Endothelial cell (in vitro differentiated cells): ENCODE measurements at regions not wholly inside any gene's neighbourhood (a gene's known extent, or its start where the extent isn't known, plus 50 kb on each side); places are given as distances from the start of the nearest gene placed in this dataset.

Source experiments
- DNase-seq: peaks from one replicate; pipeline ENCODE4 v3.0.0; 2021; ENCODE audit warnings: low spot score
- H3K27ac Mint-ChIP-seq: one replicate; pipeline ENCODE4 v1.8.0; 2021; ENCODE audit warnings: mixed read lengths, inconsistent platforms; ENCODE audit not compliant: unreplicated experiment
- H3K27me3 Mint-ChIP-seq: one replicate; pipeline ENCODE4 v1.8.0; 2021; ENCODE audit warnings: mild to moderate bottlenecking, moderate library complexity, mixed read lengths, inconsistent platforms; ENCODE audit not compliant: unreplicated experiment
- H3K36me3 Mint-ChIP-seq: one replicate; pipeline ENCODE4 v1.8.0; 2021; ENCODE audit warnings: mild to moderate bottlenecking, low read depth, mixed read lengths, inconsistent platforms; ENCODE audit not compliant: unreplicated experiment
- H3K4me1 Mint-ChIP-seq: one replicate; pipeline ENCODE4 v1.8.0; 2021; ENCODE audit warnings: mild to moderate bottlenecking, mixed read lengths, inconsistent platforms; ENCODE audit not compliant: unreplicated experiment
- H3K4me3 Mint-ChIP-seq: one replicate; pipeline ENCODE4 v1.8.0; 2021; ENCODE audit warnings: mild to moderate bottlenecking, mixed read lengths, inconsistent platforms; ENCODE audit not compliant: unreplicated experiment
- H3K9me3 Mint-ChIP-seq: one replicate; pipeline ENCODE4 v1.8.0; 2021; ENCODE audit warnings: mixed read lengths, inconsistent platforms; ENCODE audit not compliant: unreplicated experiment
- TF ChIP-seq, protein P1 (sequence below): fragments of 200-600 bp; sonication (generic); IDR thresholded peaks from one replicate; pipeline ENCODE4 v1.5.0; 2021; ENCODE audit warnings: antibody characterized with exemption; ENCODE audit not compliant: unreplicated experiment

DNA sequence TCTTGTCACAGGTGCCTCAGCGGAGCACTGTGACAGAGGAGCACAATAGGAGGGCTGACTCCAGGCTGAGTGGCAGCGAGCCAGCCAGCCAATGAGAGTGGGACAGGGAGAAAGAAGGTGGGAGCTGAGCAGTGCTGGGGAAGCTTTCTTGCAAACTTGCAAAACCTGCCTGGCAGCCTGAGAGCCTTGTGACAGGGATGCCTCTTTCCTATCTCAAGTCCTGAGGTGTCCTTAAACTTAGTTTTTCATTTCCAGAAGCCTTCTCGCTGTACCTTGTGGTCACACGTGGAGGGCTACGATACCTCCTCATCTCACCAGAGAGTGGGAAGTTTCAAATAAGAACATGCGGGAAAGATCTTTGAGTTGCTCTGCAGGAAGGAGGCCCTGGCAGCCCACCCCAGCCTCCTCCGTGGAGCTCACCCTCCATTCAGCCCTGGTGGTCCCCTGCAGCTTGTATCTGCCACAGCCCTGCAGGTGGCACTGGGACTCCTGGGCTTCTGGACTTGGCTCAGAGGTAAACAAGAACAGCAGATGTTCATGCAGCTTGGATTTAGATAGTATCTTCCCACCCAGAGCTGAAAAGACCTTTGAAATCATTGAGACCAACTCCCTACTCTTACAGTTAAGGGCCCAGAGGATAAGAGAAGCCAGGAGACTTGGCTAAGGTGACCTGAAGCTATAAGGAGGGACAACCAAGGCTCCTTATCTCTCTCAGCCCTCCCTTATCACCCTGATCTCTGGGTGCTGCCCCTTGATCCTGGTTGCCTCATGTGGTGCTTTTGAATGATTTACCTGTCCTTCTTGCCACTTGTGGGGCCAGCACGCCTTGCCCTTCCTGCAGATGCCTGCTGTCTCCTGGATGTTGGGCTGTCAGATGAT is 153.5 kb upstream of the MAX start:
- Mint-ChIP-seq H3K4me3 (no peak overlapping the region), H3K27me3 (no peaks in the 10 kb centered on the region), H3K4me1 (peaks cover 9% of the 10 kb centered on the region), H3K9me3 (no peaks in the 10 kb centered on the region), H3K36me3 (no peaks in the 10 kb centered on the region), H3K27ac (no peak overlapping the region)
- TF ChIP-seq, protein P1, sequence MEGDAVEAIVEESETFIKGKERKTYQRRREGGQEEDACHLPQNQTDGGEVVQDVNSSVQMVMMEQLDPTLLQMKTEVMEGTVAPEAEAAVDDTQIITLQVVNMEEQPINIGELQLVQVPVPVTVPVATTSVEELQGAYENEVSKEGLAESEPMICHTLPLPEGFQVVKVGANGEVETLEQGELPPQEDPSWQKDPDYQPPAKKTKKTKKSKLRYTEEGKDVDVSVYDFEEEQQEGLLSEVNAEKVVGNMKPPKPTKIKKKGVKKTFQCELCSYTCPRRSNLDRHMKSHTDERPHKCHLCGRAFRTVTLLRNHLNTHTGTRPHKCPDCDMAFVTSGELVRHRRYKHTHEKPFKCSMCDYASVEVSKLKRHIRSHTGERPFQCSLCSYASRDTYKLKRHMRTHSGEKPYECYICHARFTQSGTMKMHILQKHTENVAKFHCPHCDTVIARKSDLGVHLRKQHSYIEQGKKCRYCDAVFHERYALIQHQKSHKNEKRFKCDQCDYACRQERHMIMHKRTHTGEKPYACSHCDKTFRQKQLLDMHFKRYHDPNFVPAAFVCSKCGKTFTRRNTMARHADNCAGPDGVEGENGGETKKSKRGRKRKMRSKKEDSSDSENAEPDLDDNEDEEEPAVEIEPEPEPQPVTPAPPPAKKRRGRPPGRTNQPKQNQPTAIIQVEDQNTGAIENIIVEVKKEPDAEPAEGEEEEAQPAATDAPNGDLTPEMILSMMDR = no peak
- peak; percentile 8 for DNase-seq

DNA sequence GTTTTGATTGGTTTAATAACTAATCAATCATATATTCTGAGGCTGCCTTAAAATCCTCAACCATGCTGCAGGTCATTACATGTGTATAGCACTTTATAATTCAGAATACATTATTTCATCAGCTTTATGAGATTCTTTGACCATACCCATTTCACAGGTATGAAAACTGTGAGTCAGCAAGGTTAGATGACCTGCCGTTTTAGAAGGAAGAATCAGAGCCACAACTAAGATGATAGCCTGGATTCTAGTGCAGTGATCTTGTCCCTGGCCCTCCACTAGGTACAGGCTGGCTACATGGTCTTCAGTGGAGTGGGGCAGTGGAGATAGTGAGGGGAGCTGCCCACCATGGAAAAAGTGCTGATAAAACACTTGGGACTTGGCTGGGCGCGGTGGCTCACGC is 154.4 kb upstream of the MAX start:
- Mint-ChIP-seq H3K4me1 (peaks cover 9% of the 10 kb centered on the region), H3K27me3 (no peaks in the 10 kb centered on the region), H3K4me3 (no peak overlapping the region), H3K36me3 (no peaks in the 10 kb centered on the region), H3K27ac (no peak overlapping the region), H3K9me3 (no peaks in the 10 kb centered on the region)
- no peak for DNase-seq
- TF ChIP-seq, protein P1 = no peak

DNA sequence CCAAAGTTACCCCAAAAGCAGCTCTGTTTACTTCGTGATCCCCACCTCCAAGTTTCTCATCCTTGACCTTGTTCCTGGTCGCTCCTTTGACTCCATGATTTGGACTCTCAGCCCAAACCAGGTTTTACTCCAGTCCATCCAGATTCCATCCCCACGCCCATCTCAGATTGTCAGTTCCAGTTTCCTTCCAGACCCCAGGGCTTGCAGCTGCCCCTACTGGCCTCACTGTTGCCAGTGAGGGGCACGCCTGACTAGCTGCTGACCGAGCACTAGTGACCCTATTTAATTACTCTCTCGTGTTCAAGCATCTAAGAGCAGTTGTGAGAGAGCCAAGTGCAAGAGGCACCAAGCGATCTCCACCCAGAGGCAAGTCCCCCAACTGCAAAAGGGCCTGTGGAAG is 155.1 kb upstream of the FUT8 start:
- Mint-ChIP-seq H3K36me3 (no peaks in the 10 kb centered on the region), H3K9me3 (no peaks in the 10 kb centered on the region), H3K4me3 (no peak overlapping the region), H3K27me3 (no peaks in the 10 kb centered on the region), H3K27ac (no peak overlapping the region), H3K4me1 (peaks cover 9% of the 10 kb centered on the region)
- TF ChIP-seq, protein P1 = no peak
- DNase-seq = no peak

DNA sequence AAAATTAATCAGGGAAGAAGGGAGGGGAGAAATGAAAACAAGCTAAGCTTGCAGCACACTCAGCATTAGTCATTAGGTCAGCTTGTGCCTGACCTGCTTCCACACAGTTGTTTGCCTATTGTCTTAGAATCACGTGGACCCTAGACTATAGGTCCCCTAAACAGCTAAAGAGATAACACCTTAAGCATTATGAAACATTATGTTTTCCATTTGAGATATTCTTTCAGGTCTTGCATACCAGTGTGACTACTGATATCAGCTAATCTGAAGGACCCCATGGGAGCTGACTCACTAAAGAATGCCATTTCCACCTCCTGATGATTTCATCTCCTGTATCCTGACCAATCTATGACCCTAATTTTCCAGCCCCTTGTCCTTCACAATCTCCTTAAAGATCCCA is 154.1 kb upstream of the FUT8 start:
- Mint-ChIP-seq H3K4me3 (no peak overlapping the region), H3K36me3 (no peaks in the 10 kb centered on the region), H3K27ac (no peak overlapping the region), H3K4me1 (peaks cover 9% of the 10 kb centered on the region), H3K9me3 (no peaks in the 10 kb centered on the region), H3K27me3 (no peaks in the 10 kb centered on the region)
- TF ChIP-seq, protein P1 = no peak
- DNase-seq = no peak

DNA sequence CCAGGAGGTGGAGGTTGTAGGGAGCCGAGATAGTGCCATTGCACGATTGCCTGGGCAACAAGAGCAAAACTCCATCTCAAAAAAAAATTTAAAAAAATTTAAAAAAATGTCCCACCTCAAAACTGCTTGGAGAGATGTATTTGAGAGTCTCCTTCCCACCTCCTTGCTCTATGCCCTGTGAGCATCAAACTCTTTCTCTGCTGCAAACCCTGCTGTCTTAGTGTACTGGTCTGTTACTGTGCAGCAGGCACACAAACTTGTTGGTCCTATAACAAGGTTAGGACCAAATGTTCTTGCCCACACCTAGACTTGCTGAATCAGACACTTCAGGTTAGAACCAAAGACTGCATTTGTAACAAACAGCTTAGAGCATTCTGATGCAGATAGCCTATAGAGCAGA is 153.5 kb upstream of the FUT8 start:
- H3K4me1 Mint-ChIP-seq = peaks cover 9% of the 10 kb centered on the region
- TF ChIP-seq, protein P1 = no peak
- no peak for DNase-seq
- no peak overlapping the region for H3K4me3 Mint-ChIP-seq
- H3K9me3 Mint-ChIP-seq = no peaks in the 10 kb centered on the region
- no peak overlapping the region for H3K27ac Mint-ChIP-seq
- no peaks in the 10 kb centered on the region for H3K27me3 Mint-ChIP-seq
- no peaks in the 10 kb centered on the region for H3K36me3 Mint-ChIP-seq
